ENCODE measurements at regions not wholly inside any gene's neighbourhood (a gene's known extent, or its start where the extent isn't known, plus 50 kb on each side); places are given as distances from the start of the nearest gene placed in this dataset.

- ChIA-PET CTCF (ENCODE audit: low intra/inter-chr PET ratio, low total read pairs) (no interaction called here), POLR2A (no interaction called here)
- Histone ChIP-seq H3K4me2 (ENCODE audit: low read depth, low read length) (no peak overlapping the region), H3K79me2 (ENCODE audit: insufficient read depth, low read length) (no peaks in the 10 kb centered on the region), H3K36me3 (replicated peaks in 1 of 2; ENCODE audit: control insufficient read depth in 1 of 2, insufficient read depth in 2 of 2, low read length in 2 of 2) (no peaks in the 10 kb centered on the region), H3K9ac (ENCODE audit: insufficient read depth, low read depth, low read length) (no peak overlapping the region), H4K20me1 (ENCODE audit: insufficient read depth, low read length) (no peaks in the 10 kb centered on the region), H2AFZ (ENCODE audit: low read length) (no peak overlapping the region), H3K4me1 (ENCODE audit: insufficient read depth, low read length) (no peaks in the 10 kb centered on the region), H3K27me3 (ENCODE audit: control insufficient read depth in 1 of 2, insufficient read depth in 2 of 2, low read length in 2 of 2) (no peaks in the 10 kb centered on the region), H3K4me3 (replicated peaks in 1 of 3; ENCODE audit: insufficient read depth in 1 of 3, low read depth in 2 of 3, low read length in 3 of 3) (no peak overlapping the region), H3K9me3 (ENCODE audit: low read length) (no peaks in the 10 kb centered on the region), H3K27ac (ENCODE audit: extremely low read length, insufficient read depth, low read length) (no peak overlapping the region)
- intact Hi-C loops (cut with micrococcal nuclease; ENCODE audit: unreplicated experiment) (no loop called here), in situ Hi-C loops (cut with HindIII; ENCODE audit: extremely low pct_ligation_motif_present, low pct_unique_long_range_greater_than_20kb) (no loop called here)
- no peak for FAIRE-seq
- no TSS peak for BruUV-seq (replicated peaks)
- no peak for DNase-seq (ENCODE audit: low spot score)
- no peak for ATAC-seq
- no peak for TF ChIP-seq PRDM10 (CRISPR knock-in tag; IDR thresholded peaks at IDR 0.05; ENCODE audit: low read depth)
- TF ChIP-seq ZNF841 (CRISPR knock-in tag; IDR thresholded peaks at IDR 0.05; ENCODE audit: borderline replicate concordance) = no peak
- no peak for TF ChIP-seq KLF13 (CRISPR knock-in tag; IDR thresholded peaks at IDR 0.05)
- no peak for TF ChIP-seq ZNF350 (CRISPR knock-in tag; IDR thresholded peaks at IDR 0.05; ENCODE audit: borderline replicate concordance, low read depth)
- TF ChIP-seq HHEX (CRISPR knock-in tag; IDR thresholded peaks at IDR 0.05) = no peak
- TF ChIP-seq ZNF660 (CRISPR knock-in tag; IDR thresholded peaks at IDR 0.05; ENCODE audit: borderline replicate concordance, low read depth) = no peak
- TF ChIP-seq ZNF337 (CRISPR knock-in tag; IDR thresholded peaks at IDR 0.05; ENCODE audit: borderline replicate concordance, low read depth) = no peak
- TF ChIP-seq ZNF704 (CRISPR knock-in tag; IDR thresholded peaks at IDR 0.05; ENCODE audit: borderline replicate concordance) = no peak
- no peak for TF ChIP-seq WIZ (CRISPR knock-in tag; IDR thresholded peaks at IDR 0.05)
- no peak for TF ChIP-seq ZFP82 (CRISPR knock-in tag; IDR thresholded peaks at IDR 0.05; ENCODE audit: borderline replicate concordance)
- no peak for TF ChIP-seq AFF4 (CRISPR knock-in tag; IDR thresholded peaks at IDR 0.05)
- TF ChIP-seq, protein P1, sequence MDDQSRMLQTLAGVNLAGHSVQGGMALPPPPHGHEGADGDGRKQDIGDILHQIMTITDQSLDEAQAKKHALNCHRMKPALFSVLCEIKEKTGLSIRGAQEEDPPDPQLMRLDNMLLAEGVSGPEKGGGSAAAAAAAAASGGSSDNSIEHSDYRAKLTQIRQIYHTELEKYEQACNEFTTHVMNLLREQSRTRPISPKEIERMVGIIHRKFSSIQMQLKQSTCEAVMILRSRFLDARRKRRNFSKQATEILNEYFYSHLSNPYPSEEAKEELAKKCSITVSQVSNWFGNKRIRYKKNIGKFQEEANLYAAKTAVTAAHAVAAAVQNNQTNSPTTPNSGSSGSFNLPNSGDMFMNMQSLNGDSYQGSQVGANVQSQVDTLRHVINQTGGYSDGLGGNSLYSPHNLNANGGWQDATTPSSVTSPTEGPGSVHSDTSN (CRISPR knock-in tag; IDR thresholded peaks at IDR 0.05; ENCODE audit: borderline replicate concordance) = no peak
- TF ChIP-seq, protein P2, sequence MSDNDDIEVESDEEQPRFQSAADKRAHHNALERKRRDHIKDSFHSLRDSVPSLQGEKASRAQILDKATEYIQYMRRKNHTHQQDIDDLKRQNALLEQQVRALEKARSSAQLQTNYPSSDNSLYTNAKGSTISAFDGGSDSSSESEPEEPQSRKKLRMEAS (IDR thresholded peaks at IDR 0.05) = no peak
- WGBS (ENCODE audit: low lambda C conversion rate) = 18% methylated on average over 4 of the region's 4 CpGs
Measured at GRCh38 chr16:66039793-66040192, 326.7 kb upstream of the CDH5 start.
